ENCODE measurements at regions not wholly inside any gene's neighbourhood (a gene's known extent, or its start where the extent isn't known, plus 50 kb on each side); places are given as distances from the start of the nearest gene placed in this dataset.

DNA sequence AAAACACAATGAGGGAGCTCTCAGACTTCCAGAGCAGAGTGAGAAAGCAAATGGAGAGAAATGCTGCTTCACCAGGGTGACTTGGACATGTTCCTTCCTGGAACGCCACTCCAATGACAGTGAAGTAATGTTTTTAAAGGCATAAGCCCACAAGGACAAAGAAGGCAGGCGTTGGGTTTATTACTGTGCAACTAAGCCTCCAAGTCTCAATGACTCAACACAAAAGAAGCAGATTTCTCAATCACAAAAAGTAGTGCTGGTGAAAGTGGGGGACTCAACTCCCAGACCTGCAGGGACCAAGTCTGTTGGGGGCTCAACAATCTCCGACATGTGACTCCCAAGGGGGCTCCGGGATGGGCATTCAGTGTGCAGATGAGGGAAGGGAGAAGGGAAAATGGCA, 505.2 kb downstream of the BCL11B start:
- TF ChIP-seq, protein P1, sequence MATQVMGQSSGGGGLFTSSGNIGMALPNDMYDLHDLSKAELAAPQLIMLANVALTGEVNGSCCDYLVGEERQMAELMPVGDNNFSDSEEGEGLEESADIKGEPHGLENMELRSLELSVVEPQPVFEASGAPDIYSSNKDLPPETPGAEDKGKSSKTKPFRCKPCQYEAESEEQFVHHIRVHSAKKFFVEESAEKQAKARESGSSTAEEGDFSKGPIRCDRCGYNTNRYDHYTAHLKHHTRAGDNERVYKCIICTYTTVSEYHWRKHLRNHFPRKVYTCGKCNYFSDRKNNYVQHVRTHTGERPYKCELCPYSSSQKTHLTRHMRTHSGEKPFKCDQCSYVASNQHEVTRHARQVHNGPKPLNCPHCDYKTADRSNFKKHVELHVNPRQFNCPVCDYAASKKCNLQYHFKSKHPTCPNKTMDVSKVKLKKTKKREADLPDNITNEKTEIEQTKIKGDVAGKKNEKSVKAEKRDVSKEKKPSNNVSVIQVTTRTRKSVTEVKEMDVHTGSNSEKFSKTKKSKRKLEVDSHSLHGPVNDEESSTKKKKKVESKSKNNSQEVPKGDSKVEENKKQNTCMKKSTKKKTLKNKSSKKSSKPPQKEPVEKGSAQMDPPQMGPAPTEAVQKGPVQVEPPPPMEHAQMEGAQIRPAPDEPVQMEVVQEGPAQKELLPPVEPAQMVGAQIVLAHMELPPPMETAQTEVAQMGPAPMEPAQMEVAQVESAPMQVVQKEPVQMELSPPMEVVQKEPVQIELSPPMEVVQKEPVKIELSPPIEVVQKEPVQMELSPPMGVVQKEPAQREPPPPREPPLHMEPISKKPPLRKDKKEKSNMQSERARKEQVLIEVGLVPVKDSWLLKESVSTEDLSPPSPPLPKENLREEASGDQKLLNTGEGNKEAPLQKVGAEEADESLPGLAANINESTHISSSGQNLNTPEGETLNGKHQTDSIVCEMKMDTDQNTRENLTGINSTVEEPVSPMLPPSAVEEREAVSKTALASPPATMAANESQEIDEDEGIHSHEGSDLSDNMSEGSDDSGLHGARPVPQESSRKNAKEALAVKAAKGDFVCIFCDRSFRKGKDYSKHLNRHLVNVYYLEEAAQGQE (IDR thresholded peaks at IDR 0.05; ENCODE audit: borderline replicate concordance) = no peak
- no peak for TF ChIP-seq POLR2AphosphoS5 (IDR thresholded peaks at IDR 0.05)
- TF ChIP-seq, protein P2, sequence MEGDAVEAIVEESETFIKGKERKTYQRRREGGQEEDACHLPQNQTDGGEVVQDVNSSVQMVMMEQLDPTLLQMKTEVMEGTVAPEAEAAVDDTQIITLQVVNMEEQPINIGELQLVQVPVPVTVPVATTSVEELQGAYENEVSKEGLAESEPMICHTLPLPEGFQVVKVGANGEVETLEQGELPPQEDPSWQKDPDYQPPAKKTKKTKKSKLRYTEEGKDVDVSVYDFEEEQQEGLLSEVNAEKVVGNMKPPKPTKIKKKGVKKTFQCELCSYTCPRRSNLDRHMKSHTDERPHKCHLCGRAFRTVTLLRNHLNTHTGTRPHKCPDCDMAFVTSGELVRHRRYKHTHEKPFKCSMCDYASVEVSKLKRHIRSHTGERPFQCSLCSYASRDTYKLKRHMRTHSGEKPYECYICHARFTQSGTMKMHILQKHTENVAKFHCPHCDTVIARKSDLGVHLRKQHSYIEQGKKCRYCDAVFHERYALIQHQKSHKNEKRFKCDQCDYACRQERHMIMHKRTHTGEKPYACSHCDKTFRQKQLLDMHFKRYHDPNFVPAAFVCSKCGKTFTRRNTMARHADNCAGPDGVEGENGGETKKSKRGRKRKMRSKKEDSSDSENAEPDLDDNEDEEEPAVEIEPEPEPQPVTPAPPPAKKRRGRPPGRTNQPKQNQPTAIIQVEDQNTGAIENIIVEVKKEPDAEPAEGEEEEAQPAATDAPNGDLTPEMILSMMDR (IDR thresholded peaks at IDR 0.05; ENCODE audit: poor library complexity, severe bottlenecking) = no peak
- no peak for TF ChIP-seq MXI1 (conservative IDR thresholded peaks at IDR 0.05; ENCODE audit: poor library complexity, severe bottlenecking)
- TF ChIP-seq EP300 (conservative IDR thresholded peaks at IDR 0.05; ENCODE audit: poor library complexity, severe bottlenecking) = no peak
- TF ChIP-seq RAD21 (conservative IDR thresholded peaks at IDR 0.05) = no peak
- no peak for TF ChIP-seq SMC3 (conservative IDR thresholded peaks at IDR 0.05; ENCODE audit: poor library complexity)

Data from neural cell (in vitro differentiated cells).